IMR-90 (cell line): ENCODE measurements at regions not wholly inside any gene's neighbourhood (a gene's known extent, or its start where the extent isn't known, plus 50 kb on each side); places are given as distances from the start of the nearest gene placed in this dataset.

Experiments
- ATAC-seq: fragments of 200-7000 bp; cut with Tn5 transposase; 2 replicates; pipeline ENCODE4 v1.9.1; 2020; ENCODE audit warnings: low read depth, mild to moderate bottlenecking, moderate library complexity
- BruUV-seq: library from RNA; stranded (reverse); fragments of 400-500 nt; replicated peaks from 2 replicates; lab custom pipeline; 2021; lab: Mats Ljungman, UMichigan
- CTCF ChIA-PET: fragments of 300-600 bp; formaldehyde crosslinking; extraction: SDS; loops from one replicate; lab custom pipeline; 2021; ENCODE audit warnings: antibody characterized with exemption; lab: Yijun Ruan, JAX
- POLR2A ChIA-PET: fragments of 300-600 bp; sonication (Branson Sonifier 250); formaldehyde crosslinking; loops from one replicate; lab custom pipeline; 2022; ENCODE audit warnings: antibody characterized with exemption; ENCODE audit not compliant: unreplicated experiment; lab: Charles Lee
- DNase-seq: peaks from one replicate; pipeline ENCODE4 v3.0.0; 2013
- H2AFZ ChIP-seq: replicated peaks from 2 replicates; pipeline ENCODE3; 2013; ENCODE audit warnings: low read length, mild to moderate bottlenecking; ENCODE audit not compliant: poor library complexity
- H2AK5ac ChIP-seq: 2 replicates; pipeline ENCODE4 v1.6.1; 2013; ENCODE audit warnings: low read depth, low read length, inconsistent platforms
- H2AK9ac ChIP-seq: replicated peaks from 2 replicates; pipeline ENCODE3; 2013; ENCODE audit warnings: mild to moderate bottlenecking, low read depth, low read length, moderate library complexity; ENCODE audit not compliant: poor library complexity
- H2BK120ac ChIP-seq: 2 replicates; pipeline ENCODE4 v1.6.1; 2013; ENCODE audit warnings: low read depth, low read length, inconsistent platforms
- H2BK15ac ChIP-seq: 3 replicates; pipeline ENCODE4 v1.6.1; 2013; ENCODE audit warnings: low read depth, low read length, inconsistent platforms
- H2BK20ac ChIP-seq: 2 replicates; pipeline ENCODE4 v1.6.1; 2013; ENCODE audit warnings: low read depth, mild to moderate bottlenecking, inconsistent platforms, low read length, moderate library complexity
- H2BK5ac ChIP-seq: 2 replicates; pipeline ENCODE4 v1.6.1; 2013; ENCODE audit warnings: mild to moderate bottlenecking, low read depth, low read length, inconsistent platforms; ENCODE audit not compliant: poor library complexity, severe bottlenecking
- H3K14ac ChIP-seq: replicated peaks from 2 replicates; pipeline ENCODE4 v1.6.1; 2013; ENCODE audit warnings: low read depth, low read length, inconsistent platforms
- H3K18ac ChIP-seq: 2 replicates; pipeline ENCODE4 v1.6.1; 2013; ENCODE audit warnings: low read depth, low read length, control low read depth
- H3K23ac ChIP-seq: 2 replicates; pipeline ENCODE4 v1.6.1; 2013; ENCODE audit warnings: low read depth, low read length, inconsistent platforms
- H3K27ac ChIP-seq: 2 replicates; pipeline ENCODE4 v1.5.1; 2013; ENCODE audit warnings: mild to moderate bottlenecking, control low read depth, low read length; ENCODE audit not compliant: insufficient read depth
- H3K27me3 ChIP-seq: 2 replicates; pipeline ENCODE4 v1.6.1; 2013; ENCODE audit warnings: low read length; ENCODE audit not compliant: control insufficient read depth, insufficient read depth
- H3K36me3 ChIP-seq: 2 replicates; pipeline ENCODE4 v1.6.1; 2013; ENCODE audit warnings: low read length, mixed read lengths; ENCODE audit not compliant: control insufficient read depth, insufficient read depth
- H3K4ac ChIP-seq: 2 replicates; pipeline ENCODE4 v1.6.1; 2013; ENCODE audit warnings: low read depth, low read length, inconsistent platforms
- H3K4me1 ChIP-seq: 2 replicates; pipeline ENCODE4 v1.6.1; 2013; ENCODE audit warnings: low read length, mixed read lengths; ENCODE audit not compliant: control insufficient read depth, insufficient read depth
- H3K4me2 ChIP-seq: 2 replicates; pipeline ENCODE4 v1.6.1; 2013; ENCODE audit warnings: low read depth, mild to moderate bottlenecking, control low read depth, low read length, moderate library complexity
- H3K4me3 ChIP-seq: 2 replicates; pipeline ENCODE4 v1.5.1; 2013; ENCODE audit warnings: low read depth, mild to moderate bottlenecking, control low read depth, low read length, moderate library complexity; ENCODE audit not compliant: insufficient read depth
- H3K56ac ChIP-seq: 2 replicates; pipeline ENCODE4 v1.6.1; 2013; ENCODE audit warnings: low read length, inconsistent platforms; ENCODE audit not compliant: insufficient read depth; ENCODE audit errors: extremely low read depth
- H3K79me1 ChIP-seq, 2 experiments: 2 replicates each; pipeline ENCODE4 v1.6.1; 2013; ENCODE audit warnings: low read length in 2 of 2, inconsistent platforms in 1 of 2, low read depth in 1 of 2
- H3K9ac ChIP-seq: 2 replicates; pipeline ENCODE4 v1.6.1; 2013; ENCODE audit warnings: low read depth, low read length, control low read depth
- H3K9me1 ChIP-seq: 2 replicates; pipeline ENCODE4 v1.6.1; 2013; ENCODE audit warnings: low read length, inconsistent platforms; ENCODE audit not compliant: insufficient read depth
- H3K9me3 ChIP-seq: 2 replicates; pipeline ENCODE4 v1.6.1; 2013; ENCODE audit warnings: low read length; ENCODE audit not compliant: control insufficient read depth, insufficient read depth
- H4K20me1 ChIP-seq: 2 replicates; pipeline ENCODE4 v1.6.1; 2013; ENCODE audit warnings: low read length, inconsistent platforms; ENCODE audit not compliant: insufficient read depth
- H4K5ac ChIP-seq: 2 replicates; pipeline ENCODE4 v1.6.1; 2013; ENCODE audit warnings: mild to moderate bottlenecking, low read depth, low read length, control low read depth
- H4K8ac ChIP-seq, 2 experiments: 2 replicates each; pipeline ENCODE4 v1.6.1; 2013; ENCODE audit warnings: low read depth in 2 of 2, low read length in 2 of 2, control low read depth in 1 of 2, inconsistent platforms in 1 of 2
- H4K91ac ChIP-seq: 2 replicates; pipeline ENCODE4 v1.6.1; 2013; ENCODE audit warnings: low read depth, low read length, inconsistent platforms; ENCODE audit not compliant: insufficient read depth
- CEBPB ChIP-seq: IDR thresholded peaks from 2 replicates; pipeline ENCODE4 v1.6.1; 2012; ENCODE audit warnings: low read depth, low read length, improper control_type of control experiment
- NFE2L2 ChIP-seq: fragments of 150-350 bp; IDR thresholded peaks from 2 replicates; pipeline ENCODE4 v1.6.1; 2016; ENCODE audit warnings: low read depth, mild to moderate bottlenecking, low read length
- RAD21 ChIP-seq: IDR thresholded peaks from 2 replicates; pipeline ENCODE4 v1.6.1; 2012; ENCODE audit warnings: low read length, improper control_type of control experiment
- RCOR1 ChIP-seq: IDR thresholded peaks from 2 replicates; pipeline ENCODE4 v1.6.1; 2012; ENCODE audit warnings: mild to moderate bottlenecking, low read length, improper control_type of control experiment; ENCODE audit not compliant: insufficient replicate concordance
- SMC3 ChIP-seq: fragments of 150-350 bp; IDR thresholded peaks from 2 replicates; pipeline ENCODE4 v1.6.1; 2016; ENCODE audit warnings: low read depth, mild to moderate bottlenecking, antibody characterized with exemption, low read length, moderate library complexity
- WGBS, 2 experiments: methylation state at CpG; one replicate each; pipeline versions ENCODE4 v1.1.5 to v1.1.7; 2013; ENCODE audit warnings: missing lambda C conversion rate in 2 of 2; ENCODE audit not compliant: insufficient read length in 1 of 2; ENCODE audit errors: extremely low coverage in 2 of 2; 5-methylcytosine and 5-hydroxymethylcytosine counted together
- dilution Hi-C: fragments of 300-500 bp; cut with HindIII; formaldehyde crosslinking; loops from one replicate; pipeline ENCODE4 v1.14.3; 2018; ENCODE audit warnings: low sequenced_read_pairs; ENCODE audit not compliant: unreplicated experiment
- in situ Hi-C: fragments of 300-500 bp; cut with MboI; formaldehyde crosslinking; loops from 3 replicates; pipeline ENCODE4 v1.14.3; 2019; ENCODE audit warnings: low sequenced_read_pairs, inconsistent platforms, mixed read lengths
- intact Hi-C: fragments of 100-400 bp; cut with micrococcal nuclease; formaldehyde crosslinking; loops from 2 replicates; pipeline ENCODE4 v1.10.0; 2022

GRCh38 chr11:32033067-32033466 is 57.8 kb upstream of the RCN1 start:
- Histone ChIP-seq H3K9me1 (no peaks in the 10 kb centered on the region), H3K27ac (no peak overlapping the region), H4K20me1 (no peaks in the 10 kb centered on the region), H3K23ac (no peak overlapping the region), H2BK120ac (peak overlapping the region; percentile 86), H4K91ac (peak overlapping the region; percentile 76), H3K4me1 (peaks cover 6% of the 10 kb centered on the region; the same call in 1 of the 2 replicates), H4K8ac (peak overlapping the region; percentile 60 to 71), H2AFZ (no peak overlapping the region), H3K4me2 (no peak overlapping the region), H2BK5ac (peak overlapping the region; percentile 96), H3K36me3 (no peaks in the 10 kb centered on the region), H3K9me3 (no peaks in the 10 kb centered on the region), H3K4ac (peak overlapping the region; percentile 81), H2AK9ac (peak overlapping the region; percentile 31), H2BK15ac (peak overlapping the region; percentile 84), H2AK5ac (peak overlapping the region; percentile 56; the same call in 1 of the 2 replicates), H3K56ac (no peak overlapping the region; the same call in 1 of the 2 replicates), H3K18ac (peak overlapping the region; percentile 72; the same call in 1 of the 2 replicates), H3K9ac (no peak overlapping the region), H4K5ac (peak overlapping the region; percentile 14; the same call in 1 of the 2 replicates), H3K79me1 (no peaks in the 10 kb centered on the region), H3K4me3 (no peak overlapping the region), H3K27me3 (no peaks in the 10 kb centered on the region), H3K14ac (peak overlapping the region; percentile 80), H2BK20ac (peak overlapping the region; percentile 92)
- ChIA-PET POLR2A (no interaction called here), CTCF (interaction anchor here (0.7 kb wide), 1 partner anchor 214 kb away, joined by 3 read pairs; no protein-coding TSS in a partner anchor)
- dilution Hi-C loops (no loop called here), intact Hi-C loops (no loop called here), in situ Hi-C loops (no loop called here)
- BruUV-seq, result no TSS peak
- ATAC-seq (no peak), DNase-seq (no peak)
- WGBS, 2 experiments, result no CpG with 5 or more reads among the region's 2 CpGs
- no peak for TF ChIP-seq SMC3
- no peak for TF ChIP-seq RCOR1
- no peak for TF ChIP-seq NFE2L2
- no peak for TF ChIP-seq RAD21
- peak; percentile 46 for TF ChIP-seq CEBPB
